Loucy (cell line): ENCODE measurements at regions not wholly inside any gene's neighbourhood (a gene's known extent, or its start where the extent isn't known, plus 50 kb on each side); places are given as distances from the start of the nearest gene placed in this dataset.

ENCODE experiments used
- H2AFZ ChIP-seq: fragments of 200-600 bp; sonication (generic); 2 replicates; pipeline ENCODE4 v1.6.0; 2016; ENCODE audit warnings: antibody characterized with exemption, mild to moderate bottlenecking, low read length, moderate library complexity
- H3F3A ChIP-seq: fragments of 200-600 bp; 2 replicates; pipeline ENCODE4 v1.6.0; 2016; ENCODE audit warnings: antibody characterized with exemption, low read depth, mild to moderate bottlenecking
- H3K27me3 ChIP-seq: fragments of 200-600 bp; sonication (generic); 2 replicates; pipeline ENCODE4 v1.6.1; 2014; ENCODE audit warnings: low read length, mild to moderate bottlenecking; ENCODE audit not compliant: insufficient read depth, poor library complexity, severe bottlenecking
- H3K36me3 ChIP-seq: fragments of 200-600 bp; sonication (generic); 2 replicates; pipeline ENCODE4 v1.6.1; 2016; ENCODE audit warnings: low read length; ENCODE audit not compliant: insufficient read depth
- H3K4me1 ChIP-seq: fragments of 200-600 bp; sonication (generic); 2 replicates; pipeline ENCODE4 v1.5.1; 2014; ENCODE audit warnings: low read length, mild to moderate bottlenecking; ENCODE audit not compliant: insufficient read depth, poor library complexity, severe bottlenecking
- H3K4me2 ChIP-seq: fragments of 200-600 bp; sonication (generic); 2 replicates; pipeline ENCODE4 v1.6.0; 2014; ENCODE audit warnings: antibody characterized with exemption, low read length, low read depth, mild to moderate bottlenecking; ENCODE audit not compliant: poor library complexity, severe bottlenecking
- H3K4me3 ChIP-seq: fragments of 200-600 bp; sonication (generic); 2 replicates; pipeline ENCODE4 v1.5.1; 2014; ENCODE audit warnings: low read length, mild to moderate bottlenecking, mixed read lengths; ENCODE audit not compliant: poor library complexity, severe bottlenecking
- H3K79me2 ChIP-seq: fragments of 200-600 bp; sonication (generic); 2 replicates; pipeline ENCODE4 v1.6.1; 2014; ENCODE audit warnings: low read length; ENCODE audit not compliant: insufficient read depth
- H3K9ac ChIP-seq: fragments of 200-600 bp; sonication (generic); 2 replicates; pipeline ENCODE4 v1.6.0; 2014; ENCODE audit warnings: mild to moderate bottlenecking, low read depth, low read length, moderate library complexity; ENCODE audit not compliant: poor library complexity, severe bottlenecking
- H3K9me2 ChIP-seq: fragments of 200-600 bp; sonication (generic); replicated peaks from 2 replicates; pipeline ENCODE4 v1.6.1; 2016; ENCODE audit warnings: low read depth, low read length, mixed read lengths
- H3K9me3 ChIP-seq: fragments of 200-600 bp; sonication (generic); 2 replicates; pipeline ENCODE4 v1.6.1; 2014; ENCODE audit warnings: mild to moderate bottlenecking, antibody characterized with exemption, low read length, low read depth; ENCODE audit not compliant: insufficient read depth
- H4K20me1 ChIP-seq: fragments of 200-600 bp; sonication (generic); 2 replicates; pipeline ENCODE4 v1.6.0; 2014; ENCODE audit warnings: antibody characterized with exemption, low read length, mild to moderate bottlenecking; ENCODE audit not compliant: insufficient read depth, poor library complexity, severe bottlenecking
- CTCF ChIP-seq: fragments of 200-600 bp; sonication (generic); conservative IDR thresholded peaks from 2 replicates; pipeline ENCODE4 v1.5.1; 2014; ENCODE audit warnings: mild to moderate bottlenecking, antibody characterized with exemption, low read length
- EZH2phosphoT487 ChIP-seq: fragments of 200-600 bp; IDR thresholded peaks from 2 replicates; pipeline ENCODE4 v1.6.1; 2018; ENCODE audit warnings: antibody characterized with exemption, mild to moderate bottlenecking, moderate library complexity, borderline replicate concordance

- no peak overlapping the region for H2AFZ ChIP-seq
- no peak overlapping the region for H3K4me2 ChIP-seq
Observed at GRCh38 chr16:5490499-5490898, 392.9 kb upstream of the EEF2KMT start.

GRCh38 chr16:5488581-5488980 is 391.0 kb upstream of the EEF2KMT start:
- Histone ChIP-seq H3K4me1 (no peaks in the 10 kb centered on the region), H3K36me3 (no peaks in the 10 kb centered on the region), H3K4me2 (no peak overlapping the region)

More at GRCh38 chr16:5490499-5490898, 392.9 kb upstream of the EEF2KMT start:
- peak; percentile 58 for TF ChIP-seq CTCF
- TF ChIP-seq EZH2phosphoT487: no peak
- Histone ChIP-seq H3F3A (no peaks in the 10 kb centered on the region), H3K27me3 (no peaks in the 10 kb centered on the region), H3K4me3 (no peak overlapping the region), H4K20me1 (no peaks in the 10 kb centered on the region), H3K36me3 (no peaks in the 10 kb centered on the region), H3K9ac (no peak overlapping the region), H3K4me1 (no peaks in the 10 kb centered on the region), H3K9me3 (no peaks in the 10 kb centered on the region), H3K9me2 (no peaks in the 10 kb centered on the region), H3K79me2 (no peaks in the 10 kb centered on the region)

GRCh38 chr16:5487728-5488127 is 390.1 kb upstream of the EEF2KMT start:
- Histone ChIP-seq H3K9me3 (no peaks in the 10 kb centered on the region), H3K9me2 (no peaks in the 10 kb centered on the region), H3K4me1 (no peaks in the 10 kb centered on the region), H3K4me2 (no peak overlapping the region), H2AFZ (no peak overlapping the region), H3K4me3 (no peak overlapping the region), H3K36me3 (no peaks in the 10 kb centered on the region), H3K27me3 (no peaks in the 10 kb centered on the region), H3K79me2 (no peaks in the 10 kb centered on the region), H4K20me1 (no peaks in the 10 kb centered on the region), H3F3A (no peaks in the 10 kb centered on the region), H3K9ac (no peak overlapping the region)
- no peak for TF ChIP-seq CTCF
- TF ChIP-seq EZH2phosphoT487: no peak

More at GRCh38 chr16:5488581-5488980, 391.0 kb upstream of the EEF2KMT start:
- H3K27me3 ChIP-seq: no peaks in the 10 kb centered on the region
- no peaks in the 10 kb centered on the region for H4K20me1 ChIP-seq
- H3K4me3 ChIP-seq: no peak overlapping the region
- no peaks in the 10 kb centered on the region for H3K9me2 ChIP-seq
- TF ChIP-seq CTCF: no peak
- no peak for TF ChIP-seq EZH2phosphoT487
- no peaks in the 10 kb centered on the region for H3K79me2 ChIP-seq
- H3F3A ChIP-seq: no peaks in the 10 kb centered on the region
- no peak overlapping the region for H3K9ac ChIP-seq
- no peak overlapping the region for H2AFZ ChIP-seq
- H3K9me3 ChIP-seq: no peaks in the 10 kb centered on the region
